ENCODE measurements at regions not wholly inside any gene's neighbourhood (a gene's known extent, or its start where the extent isn't known, plus 50 kb on each side); places are given as distances from the start of the nearest gene placed in this dataset.
A peak's percentile ranks its signal among the peaks of the same experiment; 100 is the strongest.

GRCh38 chr16:80489173-80489572 lies 51.6 kb upstream of the DYNLRB2 start:
- DNase-seq: no peak

DNA sequence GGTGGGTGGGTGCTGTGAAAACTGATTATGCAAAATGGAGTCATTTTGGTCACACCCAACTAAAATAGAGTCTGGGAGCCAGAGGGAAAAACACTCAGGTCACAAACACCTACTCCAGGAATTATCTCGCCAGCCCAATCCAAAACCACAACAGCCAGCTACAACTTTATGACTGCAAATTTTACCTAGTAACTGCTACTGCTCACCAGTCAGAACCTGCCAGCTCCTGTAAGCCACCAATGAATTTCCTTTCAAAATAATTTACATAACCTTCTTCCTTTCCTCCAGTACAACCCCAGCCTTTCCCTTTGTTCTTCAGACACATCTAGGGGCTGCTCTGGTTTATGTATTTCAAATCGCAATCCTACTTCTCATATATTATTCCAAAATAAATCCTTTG lies 52.6 kb upstream of the DYNLRB2 start:
- no peak for DNase-seq

DNA sequence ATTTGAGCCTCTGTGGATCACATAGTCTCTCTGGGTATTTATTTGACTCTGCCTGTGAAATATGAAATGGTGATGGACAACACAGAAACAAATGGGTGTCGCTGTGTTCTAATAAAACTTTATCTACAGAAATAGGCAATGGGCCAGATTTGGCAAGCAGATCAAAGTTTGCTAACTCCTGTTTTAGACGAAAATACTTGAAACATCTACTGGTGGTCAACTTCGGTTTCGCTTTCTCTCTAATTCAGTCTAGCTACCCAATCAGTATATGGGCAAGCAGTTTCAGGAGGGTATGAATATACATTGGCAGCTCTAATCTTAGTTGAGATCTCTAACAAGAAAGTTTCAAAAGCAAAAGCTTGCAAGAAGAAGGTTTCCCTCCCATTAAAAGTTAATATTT lies 60.1 kb upstream of the DYNLRB2 start:
- DNase-seq: no peak

GRCh38 chr16:80477838-80478237 lies 63.0 kb upstream of the DYNLRB2 start:
- DNase-seq: no peak

DNA sequence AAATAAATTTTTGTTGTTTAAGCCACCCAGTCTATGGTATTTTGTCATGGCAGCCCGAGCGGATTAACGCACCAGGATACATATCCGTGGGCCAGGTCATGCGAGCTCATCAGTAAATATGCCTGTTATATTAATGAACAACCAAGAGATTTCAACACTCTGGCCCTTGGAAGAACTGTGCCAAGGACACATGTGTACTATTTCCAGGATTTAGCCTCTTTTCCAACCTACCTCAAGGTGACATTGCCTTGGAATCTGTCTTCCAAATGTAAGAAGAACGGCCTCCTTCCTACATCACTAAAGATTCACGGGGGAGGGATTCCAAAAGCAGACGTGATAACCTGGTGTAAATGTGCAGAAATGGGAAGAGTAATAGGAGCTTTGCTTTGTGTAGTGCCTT lies 72.8 kb upstream of the DYNLRB2 start:
- no peak for DNase-seq

- DNase-seq: peak; percentile 22
Measured at GRCh38 chr16:80466024-80466987, 74.5 kb upstream of the DYNLRB2 start.

GRCh38 chr16:80463751-80464495 lies 76.9 kb upstream of the DYNLRB2 start:
- DNase-seq: no peak

GRCh38 chr16:80463326-80463725 lies 77.5 kb upstream of the DYNLRB2 start:
- DNase-seq: no peak

DNA sequence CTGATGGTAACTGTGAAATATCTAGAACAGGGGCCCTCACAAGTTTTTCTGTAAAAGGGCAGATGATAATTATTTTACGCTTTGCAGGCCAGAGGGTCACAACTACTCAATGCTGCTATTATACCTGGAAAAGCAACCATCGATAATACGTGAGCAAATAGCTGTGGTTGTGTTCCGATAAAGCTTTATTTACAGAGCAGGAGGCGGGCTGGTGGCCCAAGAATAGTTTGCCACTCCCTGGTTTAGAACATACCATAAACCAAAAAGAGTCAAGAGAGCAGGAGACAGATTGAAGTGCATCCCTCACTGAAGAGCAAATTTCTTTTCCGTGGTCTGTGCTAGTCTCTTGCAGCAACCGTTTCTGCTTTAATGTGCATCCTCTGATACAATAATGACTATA lies 77.9 kb upstream of the DYNLRB2 start:
- DNase-seq: no peak

- DNase-seq: no peak
Measured at GRCh38 chr16:80460988-80461387, 79.8 kb upstream of the DYNLRB2 start.

- no peak for DNase-seq
Measured at GRCh38 chr16:80459966-80460365, 80.8 kb upstream of the DYNLRB2 start.

- DNase-seq: no peak
Measured at GRCh38 chr16:80459331-80459777, 81.4 kb upstream of the DYNLRB2 start.

DNA sequence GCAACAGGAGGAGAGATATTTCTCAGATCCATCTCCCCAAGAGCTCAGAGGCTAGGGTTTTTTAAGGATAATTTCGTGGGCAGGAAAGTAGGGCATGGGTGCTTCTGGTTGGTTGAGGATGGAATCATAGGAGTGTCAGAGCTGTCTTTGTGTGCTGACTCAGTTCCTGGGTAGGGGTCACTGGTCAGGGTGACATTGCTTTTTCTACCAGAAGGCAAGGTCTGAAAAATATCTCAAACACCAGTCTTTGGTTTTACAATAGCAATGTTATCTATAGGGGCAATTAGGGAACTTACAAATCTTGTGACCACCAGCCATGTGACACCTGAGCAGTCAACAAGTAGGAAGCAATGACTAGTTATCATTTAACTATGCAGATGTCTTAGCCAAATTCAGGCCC lies 82.9 kb upstream of the DYNLRB2 start:
- no peak for DNase-seq

GRCh38 chr16:80454802-80455201 lies 86.0 kb upstream of the DYNLRB2 start:
- DNase-seq: no peak

DNA sequence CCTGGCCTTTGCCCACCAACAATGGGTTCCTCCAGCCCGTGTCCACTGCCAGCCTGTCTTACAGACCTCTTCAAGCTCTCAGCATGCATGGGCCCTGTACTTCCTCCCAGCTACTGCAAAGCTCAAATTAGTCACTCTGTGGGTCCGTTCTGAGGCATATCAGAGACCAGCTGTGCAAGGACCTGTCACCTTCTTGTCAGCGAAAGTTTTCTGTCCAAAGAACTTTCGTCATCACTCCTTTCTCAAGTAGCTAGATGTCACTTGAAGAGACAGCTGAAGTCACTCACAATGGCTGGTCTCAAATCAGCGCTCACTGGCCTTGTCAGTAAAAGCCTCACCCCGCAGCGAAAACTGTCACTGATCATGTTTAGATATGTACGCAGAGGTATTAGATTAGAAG lies 91.4 kb upstream of the DYNLRB2 start:
- DNase-seq: no peak

GRCh38 chr16:80447241-80447640 lies 93.6 kb upstream of the DYNLRB2 start:
- no peak for DNase-seq

GRCh38 chr16:80442779-80443178 lies 98.0 kb upstream of the DYNLRB2 start:
- no peak for DNase-seq

DNA sequence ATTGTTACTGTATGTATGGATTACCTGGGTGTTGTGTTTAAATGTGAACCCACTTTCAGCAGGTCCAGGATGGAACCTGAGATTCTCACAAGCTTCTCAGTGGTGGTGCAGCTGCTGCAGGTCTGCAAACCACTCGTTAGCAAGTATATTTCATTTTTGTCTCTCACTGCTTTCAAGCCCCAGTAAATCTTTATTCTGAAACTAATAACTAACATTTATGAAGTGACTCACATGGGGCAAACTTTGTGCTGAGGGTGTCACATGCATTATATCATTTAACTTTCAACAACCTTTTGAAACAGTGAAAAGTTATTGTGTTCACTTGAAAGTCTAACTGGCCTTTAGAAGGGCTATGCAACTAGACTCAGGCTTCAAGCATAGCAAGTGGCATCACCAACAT lies 98.9 kb upstream of the DYNLRB2 start:
- no peak for DNase-seq

DNA sequence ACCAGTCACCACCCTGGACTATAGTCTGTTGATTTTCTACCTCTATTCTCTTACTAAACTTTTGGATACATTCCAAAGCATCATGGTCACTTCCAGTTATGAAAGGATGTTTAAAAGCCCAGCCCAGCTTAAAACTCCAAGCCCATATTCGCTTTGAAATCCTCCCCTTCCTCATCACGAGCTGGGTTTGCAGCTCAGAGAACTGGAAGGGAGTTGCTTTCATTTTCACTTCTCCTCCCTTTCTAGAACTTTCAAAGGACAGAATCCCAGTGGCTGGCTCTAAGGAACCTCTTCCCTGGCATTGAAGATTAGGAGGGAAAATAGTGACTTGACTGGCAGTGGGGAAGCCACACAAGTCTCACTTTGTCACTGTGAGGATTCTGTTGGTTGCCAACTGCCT lies 100.1 kb upstream of the DYNLRB2 start:
- DNase-seq: no peak

GRCh38 chr16:80437707-80438106 lies 103.1 kb upstream of the DYNLRB2 start:
- DNase-seq: no peak

DNA sequence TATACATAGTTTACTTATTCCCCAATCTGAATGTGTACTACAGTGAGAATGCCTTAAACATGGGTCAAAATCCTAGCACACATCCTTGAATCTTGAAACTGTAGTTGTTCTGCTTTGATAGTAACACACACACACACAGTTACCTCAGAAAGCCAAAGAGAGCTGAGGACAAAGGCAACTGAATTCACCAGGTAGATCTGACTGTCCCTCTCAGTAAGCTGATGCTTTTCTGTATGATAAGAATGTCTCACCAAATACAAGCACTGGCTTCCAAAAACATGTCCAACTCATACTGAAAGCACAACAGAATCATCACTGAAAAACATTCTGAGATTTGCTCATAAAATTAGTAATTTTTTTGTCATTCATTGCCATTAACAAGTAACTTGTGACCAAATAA lies 104.3 kb upstream of the DYNLRB2 start:
- DNase-seq: no peak

GRCh38 chr16:80433623-80434022 lies 107.2 kb upstream of the DYNLRB2 start:
- DNase-seq: no peak

- no peak for DNase-seq
Measured at GRCh38 chr16:80427795-80428194, 113.0 kb upstream of the DYNLRB2 start.

Measured in activated CD4-positive, alpha-beta T cell treated with anti-CD3 and anti-CD28 coated beads for 1 hour (primary cell).